ENCODE measurements at regions not wholly inside any gene's neighbourhood (a gene's known extent, or its start where the extent isn't known, plus 50 kb on each side); places are given as distances from the start of the nearest gene placed in this dataset.
"Not testable (repeated sequence)": the region's sequence is repeated elsewhere in the genome, so short reads cannot be mapped to it uniquely, and the experiment has no call there.

GRCh38 chr6:86756640-86757229 lies 180.6 kb upstream of the HTR1E start:
- TF ChIP-seq CTCF (IDR thresholded peaks at IDR 0.05) (no peak), POLR2A (IDR thresholded peaks at IDR 0.05) (no peak)
- Histone ChIP-seq H3K27ac (no peak overlapping the region), H3K4me1 (no peaks in the 10 kb centered on the region), H3K4me3 (no peak overlapping the region), H3K9me3 (peaks cover 0 to 17% (median 0%) of the 10 kb centered on the region in 3 donors), H3K27me3 (no peaks in the 10 kb centered on the region), H3K36me3 (replicated peaks in 1 of 2; ENCODE audit: insufficient read depth in 1 of 2, low read depth in 2 of 2) (no peaks in the 10 kb centered on the region)
- intact Hi-C loops (cut with DNase I): no loop called here
- DNase-seq (no peak), ATAC-seq (no peak)
- WGBS, 2 donors: 38 to 53% methylated on average over 1 of the region's 1 CpG

GRCh38 chr6:86744048-86744447 lies 193.3 kb upstream of the HTR1E start:
- no peak overlapping the region for H3K4me3 ChIP-seq
- no peak for DNase-seq
- TF ChIP-seq CTCF (IDR thresholded peaks at IDR 0.05) (no peak), POLR2A (IDR thresholded peaks at IDR 0.05) (no peak)

GRCh38 chr6:86738078-86738477 lies 199.2 kb upstream of the HTR1E start:
- H3K27ac ChIP-seq: no peak overlapping the region
- H3K4me1 ChIP-seq: no peaks in the 10 kb centered on the region
- no peaks in the 10 kb centered on the region for H3K36me3 ChIP-seq (replicated peaks in 1 of 2; ENCODE audit: insufficient read depth in 1 of 2, low read depth in 2 of 2)
- intact Hi-C loops (cut with DNase I): no loop called here
- H3K9me3 ChIP-seq: no peaks in the 10 kb centered on the region
- DNase-seq: no peak
- 81 to 97% methylated on average over 1 of the region's 1 CpG for WGBS, 2 donors
- no peaks in the 10 kb centered on the region for H3K27me3 ChIP-seq
- H3K4me3 ChIP-seq: no peak overlapping the region
- TF ChIP-seq POLR2A (IDR thresholded peaks at IDR 0.05) (no peak), CTCF (IDR thresholded peaks at IDR 0.05) (no peak)
- no peak for ATAC-seq

More at GRCh38 chr6:86744048-86744447, 193.3 kb upstream of the HTR1E start:
- Histone ChIP-seq H3K36me3 (replicated peaks in 1 of 2; ENCODE audit: insufficient read depth in 1 of 2, low read depth in 2 of 2) (no peaks in the 10 kb centered on the region), H3K4me1 (no peaks in the 10 kb centered on the region), H3K27me3 (no peaks in the 10 kb centered on the region), H3K9me3 (no peaks in the 10 kb centered on the region), H3K27ac (no peak overlapping the region)
- no peak for ATAC-seq
- intact Hi-C loops (cut with DNase I): no loop called here
- WGBS, 2 donors: 0% methylated on average over 1 of the region's 1 CpG

GRCh38 chr6:86731631-86732030 lies 205.7 kb upstream of the HTR1E start:
- H3K4me1 ChIP-seq; intact Hi-C loops (cut with DNase I); H3K27ac ChIP-seq; DNase-seq; H3K27me3 ChIP-seq; H3K36me3 ChIP-seq (replicated peaks in 1 of 2; ENCODE audit: insufficient read depth in 1 of 2, low read depth in 2 of 2); H3K4me3 ChIP-seq; ATAC-seq; H3K9me3 ChIP-seq: not testable (repeated sequence)
- WGBS, 2 donors: 75% methylated on average over 8 of the region's 8 CpGs; no CpG with 5 or more reads in 1 of the 2 donors

GRCh38 chr6:86730772-86731171 lies 206.6 kb upstream of the HTR1E start:
- intact Hi-C loops (cut with DNase I): not testable (repeated sequence)

GRCh38 chr6:86730216-86730615 lies 207.1 kb upstream of the HTR1E start:
- intact Hi-C loops (cut with DNase I): no loop called here
- no peak for DNase-seq
- Histone ChIP-seq H3K9me3 (no peaks in the 10 kb centered on the region), H3K27ac (no peak overlapping the region), H3K4me3 (no peak overlapping the region), H3K27me3 (no peaks in the 10 kb centered on the region), H3K36me3 (replicated peaks in 1 of 2; ENCODE audit: insufficient read depth in 1 of 2, low read depth in 2 of 2) (no peaks in the 10 kb centered on the region), H3K4me1 (no peaks in the 10 kb centered on the region)
- 0% methylated on average over 1 of the region's 1 CpG for WGBS, 2 donors
- no peak for ATAC-seq
- TF ChIP-seq CTCF (IDR thresholded peaks at IDR 0.05) (no peak), POLR2A (IDR thresholded peaks at IDR 0.05) (no peak)

More at GRCh38 chr6:86730772-86731171, 206.6 kb upstream of the HTR1E start:
- not testable (repeated sequence) for H3K27ac ChIP-seq; DNase-seq; ATAC-seq; H3K9me3 ChIP-seq; H3K36me3 ChIP-seq (replicated peaks in 1 of 2; ENCODE audit: insufficient read depth in 1 of 2, low read depth in 2 of 2); H3K4me3 ChIP-seq; H3K4me1 ChIP-seq; H3K27me3 ChIP-seq
- WGBS, 2 donors: 75 to 78% methylated on average over 4 of the region's 4 CpGs

Data from body of pancreas (tissue), 4 donors.